CD4-positive, alpha-beta T cell treated with Interleukin-1 beta for 1 hour (primary cell): ENCODE measurements at regions not wholly inside any gene's neighbourhood (a gene's known extent, or its start where the extent isn't known, plus 50 kb on each side); places are given as distances from the start of the nearest gene placed in this dataset.

Source experiments
- DNase-seq, 2 donors: peaks; one replicate each; pipeline ENCODE4 v3.0.0-alpha.2; 2020 to 2022

GRCh38 chr3:159131376-159131775 is 329.5 kb downstream of the MFSD1 start:
- DNase-seq, result no peak

- no peak for DNase-seq
Observed at GRCh38 chr3:159137949-159138348, 336.1 kb downstream of the MFSD1 start.

DNA sequence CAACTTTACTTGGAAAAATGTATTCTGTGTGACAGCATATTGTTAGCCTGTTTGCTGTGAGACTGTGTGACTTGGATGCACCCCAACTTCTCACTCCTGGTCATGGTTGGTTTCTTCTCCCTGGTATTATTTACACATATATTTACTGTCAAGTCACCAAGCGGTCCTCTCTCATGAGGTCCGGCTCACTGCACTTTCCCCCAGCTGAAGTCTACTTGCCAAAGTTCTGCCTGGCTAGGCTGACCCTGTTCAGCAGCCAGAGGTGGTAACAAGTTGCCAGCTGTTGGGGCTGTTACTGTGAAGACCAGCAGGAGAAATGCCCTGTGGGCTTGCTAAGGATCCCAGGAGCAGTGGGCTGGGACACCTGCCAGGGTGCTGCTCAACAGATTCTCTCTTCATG is 337.5 kb downstream of the MFSD1 start:
- no peak for DNase-seq

DNA sequence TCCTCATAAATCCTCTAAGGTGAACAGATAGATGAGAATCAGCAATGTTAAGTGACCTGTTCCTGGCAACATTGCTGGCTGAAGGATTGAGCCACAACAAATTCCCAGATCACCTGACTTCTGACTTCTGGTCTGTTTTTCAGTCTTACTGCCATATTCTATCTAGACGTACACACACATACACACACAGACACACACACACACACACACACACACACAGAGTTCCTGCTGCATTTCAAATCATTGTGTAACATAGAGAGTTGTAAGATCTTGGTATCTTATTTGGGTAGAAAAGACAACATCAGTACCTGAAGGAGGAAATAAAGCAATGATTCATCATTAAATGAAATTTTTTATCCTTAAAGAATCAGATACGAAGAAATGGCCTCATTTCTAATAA is 342.6 kb downstream of the MFSD1 start:
- DNase-seq, result no peak

- no peak for DNase-seq
Observed at GRCh38 chr3:159144891-159145290, 343.0 kb downstream of the MFSD1 start.

DNA sequence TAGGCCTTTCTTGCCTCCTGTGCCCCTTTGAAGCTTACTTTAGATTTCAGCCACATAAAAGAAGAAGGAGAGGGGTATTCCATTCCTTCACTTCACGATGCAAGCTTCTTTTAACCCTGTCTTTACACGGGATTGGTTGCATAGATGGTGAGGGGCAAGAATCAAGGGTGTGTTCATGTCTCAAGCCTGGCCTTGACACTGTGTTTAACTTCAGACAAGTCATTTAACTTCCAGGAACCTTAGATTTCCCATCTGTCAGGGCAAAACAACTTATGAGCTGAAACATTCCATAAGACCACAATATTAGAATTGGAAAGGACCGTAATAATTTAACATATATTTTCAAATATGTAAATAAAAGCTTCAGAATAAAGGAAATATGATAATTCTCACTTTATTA is 344.5 kb downstream of the MFSD1 start:
- DNase-seq, result no peak

DNA sequence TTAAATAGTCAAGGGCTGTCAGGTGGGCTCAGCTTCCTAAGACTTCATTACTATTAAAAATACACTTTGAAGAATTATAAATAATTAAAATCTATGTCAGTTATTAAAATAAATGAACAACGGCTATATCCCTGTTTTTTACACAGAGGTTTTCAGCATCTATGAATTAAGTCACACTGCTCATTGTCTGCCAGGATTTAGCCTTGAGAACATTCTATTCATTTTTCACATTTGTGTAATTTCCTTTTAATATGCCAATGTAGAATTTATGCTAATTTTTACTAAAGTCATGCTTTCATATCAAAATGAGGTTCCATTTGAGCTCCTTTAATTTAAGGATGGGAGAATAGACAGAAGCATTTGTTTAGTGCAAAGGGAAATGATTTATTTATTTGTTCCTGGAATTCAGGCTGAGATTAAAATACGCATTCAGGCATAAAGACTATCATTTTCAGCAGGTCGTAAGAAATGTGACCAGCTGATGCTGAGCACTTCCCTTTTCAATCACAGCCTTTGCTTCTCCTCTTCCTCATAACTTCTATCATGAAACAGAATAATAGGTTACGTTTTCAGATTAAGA is 345.1 kb downstream of the MFSD1 start:
- no peak for DNase-seq

DNA sequence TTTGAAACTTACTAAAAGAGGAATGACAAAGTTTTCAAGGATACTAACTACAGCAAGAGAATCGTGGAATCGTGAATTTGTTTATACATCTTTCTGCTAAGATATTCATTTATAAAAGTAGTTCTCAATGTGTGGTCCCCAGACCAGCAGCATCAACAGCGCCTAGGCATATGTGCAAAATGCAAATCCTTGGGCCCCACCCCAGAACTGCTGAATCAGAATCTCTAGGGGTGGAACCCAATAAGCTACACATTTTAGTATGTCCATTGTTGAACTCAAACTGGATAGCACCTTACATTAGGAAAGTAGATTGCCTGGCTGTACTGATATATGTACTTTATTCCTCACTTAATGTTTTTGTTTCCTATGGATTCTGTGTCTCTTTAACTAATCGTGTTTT is 346.0 kb downstream of the MFSD1 start:
- no peak for DNase-seq

DNA sequence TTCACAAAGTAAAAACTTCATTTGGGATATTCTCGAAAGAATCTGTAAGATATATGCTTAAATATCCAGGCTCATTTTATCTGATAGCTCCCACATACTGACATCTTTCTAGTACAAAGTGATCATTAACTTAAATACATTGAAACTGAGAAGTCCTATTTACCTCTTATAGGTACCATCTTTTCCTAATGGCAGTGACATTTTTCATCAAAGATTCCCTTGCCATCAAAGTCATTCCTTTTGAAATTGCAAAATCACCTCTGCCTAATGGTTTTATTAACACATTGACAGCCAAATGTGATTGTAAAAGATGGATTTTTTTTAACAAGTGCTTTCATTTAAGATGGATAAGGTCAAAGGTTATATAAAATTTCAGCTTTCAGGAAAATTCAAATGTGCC is 346.6 kb downstream of the MFSD1 start:
- no peak for DNase-seq

DNA sequence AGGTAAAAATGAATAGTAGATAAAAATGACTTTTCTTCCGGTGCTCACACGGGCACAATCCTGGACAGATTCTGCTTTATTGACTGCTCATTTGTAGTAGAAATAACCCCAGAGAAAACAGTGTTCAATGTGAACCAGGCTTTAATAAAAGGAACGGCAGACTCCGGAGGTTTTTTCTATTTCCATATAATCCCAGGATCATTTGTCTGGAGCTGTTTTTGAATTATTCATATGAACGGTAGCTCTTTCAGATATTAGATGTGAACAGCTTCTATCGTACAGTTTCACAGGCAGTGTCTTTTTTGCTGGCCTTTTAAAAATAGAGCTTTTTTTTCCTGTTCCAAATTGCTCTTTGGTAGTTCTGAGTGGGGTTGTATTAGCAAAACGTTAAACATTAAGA is 347.3 kb downstream of the MFSD1 start:
- DNase-seq, result no peak

DNA sequence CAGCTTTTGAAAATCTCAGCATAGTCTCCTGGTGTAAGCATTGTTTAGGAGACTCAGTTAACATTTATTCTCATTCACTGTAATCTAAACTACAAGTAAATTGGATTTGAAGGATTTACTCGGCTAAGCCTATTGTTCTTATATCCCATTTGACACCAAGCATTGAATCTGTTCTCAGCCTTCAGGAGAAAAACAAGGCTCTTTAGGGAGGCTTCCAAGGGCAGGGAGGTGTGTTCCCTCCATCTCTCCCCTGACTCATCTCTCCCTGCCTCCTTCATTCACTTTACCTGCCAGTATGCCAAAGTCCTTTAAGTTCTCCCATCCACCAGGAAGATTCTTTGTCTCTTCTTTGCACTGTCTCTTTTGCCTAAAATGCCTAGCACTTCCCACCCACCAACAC is 347.8 kb downstream of the MFSD1 start:
- DNase-seq, result no peak

DNA sequence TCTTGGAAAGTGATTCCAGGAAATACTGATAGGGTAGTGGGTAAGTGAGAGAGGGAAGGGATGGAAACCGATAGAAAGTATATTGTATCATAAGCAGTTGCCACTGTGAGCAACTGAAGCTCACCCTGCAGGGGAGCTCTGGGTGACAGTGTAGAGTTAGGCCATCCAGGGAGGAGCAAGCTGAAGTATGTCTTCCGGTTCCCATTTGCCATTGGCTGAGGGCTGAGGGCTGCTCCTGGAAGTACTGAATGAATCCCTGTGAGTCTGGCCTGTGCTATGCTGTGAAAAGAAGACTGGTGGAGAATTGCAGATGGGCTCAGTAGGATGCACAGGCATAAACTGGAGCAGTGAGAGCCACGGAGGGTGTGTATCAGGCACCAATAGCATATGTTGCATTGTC is 348.3 kb downstream of the MFSD1 start:
- no peak for DNase-seq

GRCh38 chr3:159151130-159151529 is 349.3 kb downstream of the MFSD1 start:
- no peak for DNase-seq

GRCh38 chr3:159157275-159157674 is 355.4 kb downstream of the MFSD1 start:
- no peak for DNase-seq

GRCh38 chr3:159158213-159158612 is 356.4 kb downstream of the MFSD1 start:
- DNase-seq, result no peak

GRCh38 chr3:159158801-159159200 is 356.9 kb downstream of the MFSD1 start:
- no peak for DNase-seq

GRCh38 chr3:159159546-159159945 is 357.7 kb downstream of the MFSD1 start:
- no peak for DNase-seq

DNA sequence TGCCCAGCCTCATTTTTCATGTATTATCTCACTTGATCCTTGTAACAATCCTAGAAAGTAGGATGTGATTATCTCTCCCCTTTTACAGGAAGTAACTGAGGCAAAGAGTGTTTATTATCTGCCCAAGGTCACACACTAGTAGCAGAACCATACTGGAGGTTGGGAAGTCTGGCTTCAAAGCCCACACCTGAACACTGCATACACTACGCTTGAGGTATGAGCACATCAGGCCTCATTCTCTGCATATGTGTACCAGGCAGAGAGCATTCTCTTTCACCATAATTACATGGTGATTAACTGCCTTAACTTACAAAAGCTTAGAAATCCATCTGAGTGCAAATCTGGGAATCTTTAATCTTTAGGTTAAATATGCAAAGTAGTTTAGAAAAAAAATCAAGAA is 361.8 kb downstream of the MFSD1 start:
- no peak for DNase-seq

DNA sequence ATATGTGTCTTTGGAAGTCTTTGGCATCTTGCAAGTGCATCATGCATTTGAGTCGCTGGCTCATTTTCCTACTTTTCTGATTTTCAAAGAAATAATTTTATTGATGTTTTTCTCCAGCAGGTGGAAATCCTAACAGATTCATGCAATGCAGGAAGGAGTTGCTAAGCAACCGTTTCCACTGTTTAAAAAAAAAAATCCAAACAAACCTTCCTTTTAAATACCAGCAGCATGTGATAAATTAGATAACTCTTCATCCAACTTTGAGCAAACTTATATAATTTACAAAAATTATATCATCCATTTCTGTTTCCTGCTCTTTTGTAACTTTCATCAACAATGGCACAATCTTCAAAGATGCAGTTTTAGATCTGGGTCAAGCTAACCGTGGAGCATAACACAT is 364.1 kb downstream of the MFSD1 start:
- DNase-seq, result no peak

DNA sequence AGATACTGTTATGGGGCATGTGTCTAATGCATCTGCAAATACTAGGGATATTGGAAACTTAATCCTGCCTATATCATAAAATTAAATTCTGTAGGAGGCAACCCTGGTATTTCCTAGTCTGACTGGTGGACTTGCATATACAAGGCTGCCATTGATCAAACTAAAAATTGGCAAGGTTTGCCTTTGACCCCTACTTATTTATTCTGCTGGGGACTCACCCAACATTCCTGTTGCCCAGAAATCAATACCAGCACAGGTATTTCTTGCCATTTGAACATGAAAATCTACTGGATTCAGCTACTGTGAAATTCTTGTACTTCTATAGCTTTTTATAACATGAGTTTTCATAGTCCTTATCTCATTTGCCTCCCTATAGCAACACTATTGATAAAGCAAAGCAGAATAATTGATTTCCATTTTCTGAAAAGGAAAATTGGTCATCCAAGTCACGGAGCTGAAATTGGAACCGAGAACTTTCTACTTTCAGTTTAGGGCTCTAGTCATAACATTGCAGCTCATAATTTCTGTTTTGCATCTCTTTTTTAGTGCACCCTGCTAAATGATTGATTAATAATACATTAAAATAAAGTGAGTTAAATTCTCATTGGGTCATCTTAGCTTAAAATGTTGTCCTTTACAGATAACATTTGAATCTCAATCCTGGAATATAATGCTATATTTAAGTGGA is 365.2 kb downstream of the MFSD1 start:
- no peak for DNase-seq

DNA sequence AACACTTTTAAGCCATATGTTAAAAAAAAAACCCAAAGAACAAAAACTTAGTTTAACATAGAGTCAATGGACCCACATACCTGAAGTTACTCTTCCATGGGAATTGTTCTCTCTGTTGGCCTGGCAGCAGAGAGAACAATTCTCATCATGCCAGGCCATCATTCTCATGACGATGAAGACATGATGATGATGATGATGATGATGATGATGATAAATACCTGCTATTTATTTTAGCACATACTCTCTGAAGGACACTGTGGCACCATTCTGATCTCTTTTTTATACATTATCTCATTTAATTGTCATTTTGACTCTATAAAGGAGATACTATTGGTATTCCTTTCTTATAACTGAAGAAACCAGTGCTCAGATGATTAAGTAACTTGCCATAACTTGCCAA is 366.9 kb downstream of the MFSD1 start:
- DNase-seq, result no peak

- DNase-seq, result no peak
Observed at GRCh38 chr3:159169828-159170227, 368.0 kb downstream of the MFSD1 start.

DNA sequence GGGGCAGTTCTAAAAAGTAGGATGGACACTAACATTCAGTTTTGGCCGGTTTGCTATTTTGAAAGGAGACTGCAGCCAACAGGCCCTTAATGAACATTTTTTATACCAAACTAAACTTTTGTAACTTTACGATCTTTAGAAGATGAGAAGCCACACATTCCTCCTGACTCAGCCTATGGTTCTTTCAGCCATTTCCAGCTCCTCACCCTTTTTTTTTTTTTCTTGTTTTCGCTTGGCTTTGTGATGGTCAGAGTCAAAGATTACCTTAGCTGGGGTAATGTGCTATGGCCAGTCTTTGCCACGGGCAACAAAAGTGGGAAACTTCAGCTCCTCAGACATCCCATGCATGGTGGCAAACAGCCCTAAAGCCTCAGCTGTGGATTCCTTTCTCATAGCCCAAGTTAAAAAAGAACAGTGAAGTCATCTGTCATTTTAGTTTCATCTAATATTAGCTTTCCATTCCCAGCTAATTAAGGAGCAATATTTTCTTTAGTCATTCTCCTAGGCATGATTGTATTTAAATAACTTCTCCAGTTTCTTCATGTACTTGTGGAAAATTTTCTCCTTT is 368.7 kb downstream of the MFSD1 start:
- no peak for DNase-seq

GRCh38 chr3:159171333-159171732 is 369.5 kb downstream of the MFSD1 start:
- no peak for DNase-seq

DNA sequence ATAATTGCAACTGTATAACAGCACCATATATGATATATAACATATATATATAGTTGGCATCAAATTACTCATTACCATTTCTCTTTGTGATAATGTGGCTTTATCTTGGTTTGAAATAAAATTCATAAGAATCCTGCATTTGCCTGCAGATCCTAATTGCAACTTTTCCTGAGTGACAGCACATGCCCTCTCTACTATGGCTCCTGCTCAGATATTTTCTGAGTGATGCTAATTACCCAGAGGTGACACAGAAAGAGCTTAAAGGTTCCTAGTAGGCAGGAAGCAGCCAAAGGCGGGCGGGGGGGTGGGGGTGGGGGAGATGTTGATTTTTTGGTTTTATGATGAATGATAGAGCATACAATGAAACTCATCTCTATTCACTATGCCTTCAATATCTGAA is 370.6 kb downstream of the MFSD1 start:
- DNase-seq, result no peak
